Right lobe of liver (tissue), 6 donors: ENCODE measurements at regions not wholly inside any gene's neighbourhood (a gene's known extent, or its start where the extent isn't known, plus 50 kb on each side); places are given as distances from the start of the nearest gene placed in this dataset.

ENCODE experiments used
- ATAC-seq, 4 donors: fragments of 200-7000 bp; cut with Tn5 transposase; one replicate each; pipeline ENCODE4 v1.9.1; 2020; ENCODE audit warnings: mild to moderate bottlenecking in 4 of 4, moderate library complexity in 4 of 4
- DNase-seq, 3 donors: peaks; one replicate each; pipeline ENCODE4 v3.0.0-alpha.2; 2020
- H3K27ac ChIP-seq, 3 donors: fragments of 200-600 bp; one replicate each; pipeline ENCODE4 v1.8.0; 2022
- H3K27me3 ChIP-seq, 2 donors: fragments of 200-600 bp; one replicate each; pipeline ENCODE4 v1.8.0; 2022
- H3K36me3 ChIP-seq, 4 donors: fragments of 200-600 bp; sonication (generic) in 1 of 4; one replicate each; pipeline versions ENCODE4 v1.5.1 to v1.8.0; 2017 to 2022; ENCODE audit warnings: control low read depth in 1 of 4
- H3K4me1 ChIP-seq, 4 donors: fragments of 200-600 bp; sonication (generic) in 1 of 4; one replicate each; pipeline versions ENCODE4 v1.5.1 to v1.8.0; 2017 to 2022; ENCODE audit warnings: control low read depth in 1 of 4
- H3K4me3 ChIP-seq, 3 donors: fragments of 200-600 bp; one replicate each; pipeline ENCODE4 v1.8.0; 2022
- H3K9me3 ChIP-seq, 4 donors: fragments of 200-600 bp; sonication (generic) in 1 of 4; one replicate each; pipeline versions ENCODE4 v1.5.1 to v1.8.0; 2017 to 2022; ENCODE audit warnings: control low read depth in 1 of 4
- POLR2A ChIP-seq: fragments of 450-650 bp; IDR thresholded peaks from one replicate; pipeline ENCODE4 v1.6.1; 2017; ENCODE audit warnings: antibody characterized with exemption, mild to moderate bottlenecking
- WGBS: methylation state at CpG from one replicate; pipeline ENCODE4 v1.1.6; 2018; ENCODE audit warnings: low coverage, low lambda C conversion rate; ENCODE audit not compliant: insufficient coverage; ENCODE audit errors: missing lambda C conversion rate; 5-methylcytosine and 5-hydroxymethylcytosine counted together
- intact Hi-C, 2 donors: fragments of 100-400 bp; cut with DNase I; formaldehyde crosslinking; loops; one replicate each; pipeline versions ENCODE4 v1.11.2 to v1.14.1; 2022
- TF ChIP-seq, protein P1 (sequence below), 4 donors: fragments of 200-600 bp in 3 of 4; fragments of 450-650 bp in 1 of 4; IDR thresholded peaks; one replicate each; pipeline versions ENCODE4 v1.5.1 to v1.8.0; 2016 to 2022; ENCODE audit warnings: antibody characterized with exemption in 4 of 4, mild to moderate bottlenecking in 2 of 4
- donor health status: DM: no; HTN: yes; CAD: no.
- donor health status: DM: no; HTN: no; CAD: no.
- donor health status: DM: no; HTN: no; CAD: no.
- donor health status: DM: no; HTN: yes; CAD: no.
- donor health status: DM: no; HTN: yes; CAD: no.

GRCh38 chr5:155834271-155834975 lies 492.5 kb upstream of the SGCD start:
- Histone ChIP-seq H3K36me3 (no peaks in the 10 kb centered on the region), H3K27me3 (no peaks in the 10 kb centered on the region), H3K27ac (no peak overlapping the region), H3K4me1 (no peaks in the 10 kb centered on the region), H3K4me3 (no peak overlapping the region), H3K9me3 (no peaks in the 10 kb centered on the region)
- DNase-seq (no peak), ATAC-seq (no peak)
- 74% methylated on average over 9 of the region's 9 CpGs for WGBS
- no peak for TF ChIP-seq POLR2A
- TF ChIP-seq, protein P1, sequence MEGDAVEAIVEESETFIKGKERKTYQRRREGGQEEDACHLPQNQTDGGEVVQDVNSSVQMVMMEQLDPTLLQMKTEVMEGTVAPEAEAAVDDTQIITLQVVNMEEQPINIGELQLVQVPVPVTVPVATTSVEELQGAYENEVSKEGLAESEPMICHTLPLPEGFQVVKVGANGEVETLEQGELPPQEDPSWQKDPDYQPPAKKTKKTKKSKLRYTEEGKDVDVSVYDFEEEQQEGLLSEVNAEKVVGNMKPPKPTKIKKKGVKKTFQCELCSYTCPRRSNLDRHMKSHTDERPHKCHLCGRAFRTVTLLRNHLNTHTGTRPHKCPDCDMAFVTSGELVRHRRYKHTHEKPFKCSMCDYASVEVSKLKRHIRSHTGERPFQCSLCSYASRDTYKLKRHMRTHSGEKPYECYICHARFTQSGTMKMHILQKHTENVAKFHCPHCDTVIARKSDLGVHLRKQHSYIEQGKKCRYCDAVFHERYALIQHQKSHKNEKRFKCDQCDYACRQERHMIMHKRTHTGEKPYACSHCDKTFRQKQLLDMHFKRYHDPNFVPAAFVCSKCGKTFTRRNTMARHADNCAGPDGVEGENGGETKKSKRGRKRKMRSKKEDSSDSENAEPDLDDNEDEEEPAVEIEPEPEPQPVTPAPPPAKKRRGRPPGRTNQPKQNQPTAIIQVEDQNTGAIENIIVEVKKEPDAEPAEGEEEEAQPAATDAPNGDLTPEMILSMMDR (IDR thresholded peaks at IDR 0.05): no peak
- intact Hi-C loops: no loop called here

GRCh38 chr5:155836089-155836803 lies 490.7 kb upstream of the SGCD start:
- TF ChIP-seq, protein P1 (IDR thresholded peaks at IDR 0.05): no peak
- no peak for TF ChIP-seq POLR2A
- Histone ChIP-seq H3K4me3 (no peak overlapping the region), H3K9me3 (no peaks in the 10 kb centered on the region), H3K27ac (no peak overlapping the region), H3K36me3 (no peaks in the 10 kb centered on the region), H3K27me3 (no peaks in the 10 kb centered on the region), H3K4me1 (no peaks in the 10 kb centered on the region)
- WGBS: 64% methylated on average over 3 of the region's 4 CpGs
- intact Hi-C loops: no loop called here
- ATAC-seq: no peak
- DNase-seq: no peak

GRCh38 chr5:155838394-155838793 lies 488.6 kb upstream of the SGCD start:
- no peak for DNase-seq
- Histone ChIP-seq H3K27ac (no peak overlapping the region), H3K36me3 (no peaks in the 10 kb centered on the region), H3K27me3 (no peaks in the 10 kb centered on the region), H3K4me1 (no peaks in the 10 kb centered on the region), H3K9me3 (no peaks in the 10 kb centered on the region), H3K4me3 (no peak overlapping the region)
- intact Hi-C loops: no loop called here
- no peak for ATAC-seq
- TF ChIP-seq POLR2A: no peak
- TF ChIP-seq, protein P1 (IDR thresholded peaks at IDR 0.05): no peak
- 45% methylated on average over 2 of the region's 2 CpGs for WGBS

- Histone ChIP-seq H3K27me3 (no peaks in the 10 kb centered on the region), H3K4me1 (no peaks in the 10 kb centered on the region), H3K9me3 (no peaks in the 10 kb centered on the region), H3K27ac (no peak overlapping the region), H3K4me3 (no peak overlapping the region), H3K36me3 (no peaks in the 10 kb centered on the region)
- TF ChIP-seq, protein P1 (IDR thresholded peaks at IDR 0.05): no peak
- no peak for TF ChIP-seq POLR2A
- ATAC-seq (no peak), DNase-seq (no peak)
- intact Hi-C loops: no loop called here
- 66% methylated on average over 5 of the region's 5 CpGs for WGBS
These were observed 487.5 kb upstream of the SGCD start for GRCh38 chr5:155839251-155840037.
